Thoracic aorta (tissue), 2 donors: ENCODE measurements at regions not wholly inside any gene's neighbourhood (a gene's known extent, or its start where the extent isn't known, plus 50 kb on each side); places are given as distances from the start of the nearest gene placed in this dataset.

Experiments
- ATAC-seq: fragments of 150-250 bp; one replicate; pipeline ENCODE4 v1.8.0; 2017; ENCODE audit warnings: low read depth; ENCODE audit not compliant: insufficient number of reproducible peaks, low FRiP score
- DNase-seq: peaks from one replicate; pipeline ENCODE4 v3.0.0-alpha.2; 2020; ENCODE audit warnings: low spot score
- H3K27ac ChIP-seq, 2 donors: fragments of 200-600 bp; sonication (generic); 1 replicate in 1 of 2; 2 replicates in 1 of 2; pipeline ENCODE4 v1.5.1; 2016; ENCODE audit warnings: mild to moderate bottlenecking in 2 of 2, moderate library complexity in 2 of 2
- H3K27me3 ChIP-seq: fragments of 200-600 bp; sonication (generic); replicated peaks from 2 replicates; pipeline ENCODE4 v1.6.0; 2016; ENCODE audit warnings: mild to moderate bottlenecking; ENCODE audit not compliant: insufficient read depth
- H3K36me3 ChIP-seq: fragments of 200-600 bp; sonication (generic); one replicate; pipeline ENCODE4 v1.5.1; 2016
- H3K4me1 ChIP-seq, 2 donors: fragments of 200-600 bp; sonication (generic); 1 replicate in 1 of 2; 2 replicates in 1 of 2; pipeline versions ENCODE4 v1.5.1 to v1.6.0; 2016; ENCODE audit warnings: low read depth in 2 of 2, mild to moderate bottlenecking in 1 of 2; ENCODE audit not compliant: control insufficient read depth in 1 of 2
- H3K4me3 ChIP-seq: fragments of 200-600 bp; sonication (generic); 2 replicates; pipeline ENCODE4 v1.5.1; 2016; ENCODE audit warnings: mild to moderate bottlenecking
- H3K9me3 ChIP-seq: fragments of 200-600 bp; sonication (generic); 2 replicates; pipeline ENCODE4 v1.5.1; 2016
- TF ChIP-seq, protein P1 (sequence below): fragments of 200-600 bp; sonication (generic); IDR thresholded peaks from one replicate; pipeline ENCODE4 v1.5.1; 2019; ENCODE audit warnings: antibody characterized with exemption

DNA sequence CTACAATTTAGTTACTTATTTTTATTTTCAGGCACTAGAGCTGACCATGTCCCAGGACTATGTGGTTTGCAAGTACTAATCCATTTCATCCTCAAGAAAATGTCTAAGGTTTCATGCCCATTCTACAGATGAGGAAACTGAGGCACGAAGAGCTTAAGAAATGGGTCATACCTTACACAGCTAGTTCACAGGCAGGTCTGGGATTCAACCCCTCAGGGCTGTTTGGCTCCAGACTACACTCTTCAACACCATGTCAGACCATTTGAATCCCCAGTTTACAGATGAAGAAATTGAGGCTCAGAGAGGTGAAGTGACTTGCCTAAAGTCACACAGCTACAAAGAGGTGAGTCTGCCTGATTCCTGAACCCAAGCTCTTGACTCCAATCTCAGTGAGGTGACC is 144.1 kb downstream of the MIAT start:
- ATAC-seq: no peak
- H3K4me3 ChIP-seq: no peak overlapping the region
- TF ChIP-seq, protein P1, sequence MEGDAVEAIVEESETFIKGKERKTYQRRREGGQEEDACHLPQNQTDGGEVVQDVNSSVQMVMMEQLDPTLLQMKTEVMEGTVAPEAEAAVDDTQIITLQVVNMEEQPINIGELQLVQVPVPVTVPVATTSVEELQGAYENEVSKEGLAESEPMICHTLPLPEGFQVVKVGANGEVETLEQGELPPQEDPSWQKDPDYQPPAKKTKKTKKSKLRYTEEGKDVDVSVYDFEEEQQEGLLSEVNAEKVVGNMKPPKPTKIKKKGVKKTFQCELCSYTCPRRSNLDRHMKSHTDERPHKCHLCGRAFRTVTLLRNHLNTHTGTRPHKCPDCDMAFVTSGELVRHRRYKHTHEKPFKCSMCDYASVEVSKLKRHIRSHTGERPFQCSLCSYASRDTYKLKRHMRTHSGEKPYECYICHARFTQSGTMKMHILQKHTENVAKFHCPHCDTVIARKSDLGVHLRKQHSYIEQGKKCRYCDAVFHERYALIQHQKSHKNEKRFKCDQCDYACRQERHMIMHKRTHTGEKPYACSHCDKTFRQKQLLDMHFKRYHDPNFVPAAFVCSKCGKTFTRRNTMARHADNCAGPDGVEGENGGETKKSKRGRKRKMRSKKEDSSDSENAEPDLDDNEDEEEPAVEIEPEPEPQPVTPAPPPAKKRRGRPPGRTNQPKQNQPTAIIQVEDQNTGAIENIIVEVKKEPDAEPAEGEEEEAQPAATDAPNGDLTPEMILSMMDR: no peak

DNA sequence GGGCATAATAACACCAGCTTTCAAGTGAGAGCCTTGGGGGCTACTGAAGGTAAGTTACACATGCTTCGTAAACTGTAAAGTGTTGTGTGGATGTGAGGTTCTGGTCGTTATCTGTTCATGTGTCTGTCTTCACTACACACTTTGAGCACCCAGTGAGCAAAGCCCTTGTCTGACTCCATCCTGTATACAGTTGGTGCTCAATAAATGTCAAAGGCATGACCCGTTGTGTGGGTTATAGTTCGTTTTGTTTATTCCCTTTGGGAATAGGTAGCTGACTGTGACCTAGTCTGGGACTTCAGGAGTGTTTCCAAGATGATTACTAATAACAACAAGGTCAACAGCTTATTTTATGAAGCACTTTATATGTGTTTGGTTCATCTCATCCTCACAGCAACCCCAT is 146.9 kb downstream of the MIAT start:
- TF ChIP-seq, protein P1: no peak
- ATAC-seq (no peak), DNase-seq (no peak)
- no peaks in the 10 kb centered on the region for H3K36me3 ChIP-seq
- no peaks in the 10 kb centered on the region for H3K27me3 ChIP-seq
- H3K27ac ChIP-seq: no peak overlapping the region
- peaks cover 0 to 10% of the 10 kb centered on the region in 2 donors for H3K4me1 ChIP-seq
- H3K9me3 ChIP-seq: no peaks in the 10 kb centered on the region
- H3K4me3 ChIP-seq: no peak overlapping the region

More for the DNA sequence above, 144.1 kb downstream of the MIAT start:
- Histone ChIP-seq H3K36me3 (no peaks in the 10 kb centered on the region), H3K4me1 (no peaks in the 10 kb centered on the region), H3K27ac (no peak overlapping the region), H3K9me3 (no peaks in the 10 kb centered on the region), H3K27me3 (no peaks in the 10 kb centered on the region)
- no peak for DNase-seq

DNA sequence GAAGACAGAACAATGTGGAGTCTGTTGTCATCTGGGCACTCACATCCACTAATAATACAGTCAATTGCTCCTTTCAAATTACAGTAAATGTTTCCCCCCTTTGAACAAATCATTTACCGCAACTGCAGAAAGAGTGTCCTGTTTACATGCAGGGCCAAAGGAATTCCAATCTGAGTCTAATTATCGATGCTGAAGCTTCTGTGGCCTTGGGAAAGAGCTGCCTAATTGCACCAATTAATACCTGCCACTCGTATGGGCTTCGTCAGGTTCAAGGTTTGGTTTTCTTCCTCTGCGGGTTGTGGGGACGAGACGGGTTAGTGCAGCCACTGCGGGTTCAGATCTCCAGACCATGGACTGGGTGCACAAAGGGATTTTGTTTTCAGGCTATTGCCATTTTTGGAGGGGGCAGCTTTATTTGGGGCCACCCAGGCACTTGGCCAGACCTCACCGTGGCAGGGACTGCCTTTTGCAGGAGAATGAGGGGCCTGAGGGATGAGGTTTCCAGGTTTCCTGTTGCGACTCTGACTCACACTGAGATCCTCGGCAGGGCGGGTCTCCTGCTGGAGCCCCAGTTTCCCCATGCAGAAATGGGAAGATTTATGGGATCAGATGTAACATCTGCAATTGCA is 147.6 kb downstream of the MIAT start:
- H3K9me3 ChIP-seq: no peaks in the 10 kb centered on the region
- H3K4me3 ChIP-seq: no peak overlapping the region
- DNase-seq (no peak), ATAC-seq (no peak)
- no peak overlapping the region for H3K27ac ChIP-seq
- TF ChIP-seq, protein P1: no peak
- peaks cover 0 to 14% of the 10 kb centered on the region in 2 donors for H3K4me1 ChIP-seq
- H3K36me3 ChIP-seq: no peaks in the 10 kb centered on the region
- no peaks in the 10 kb centered on the region for H3K27me3 ChIP-seq

DNA sequence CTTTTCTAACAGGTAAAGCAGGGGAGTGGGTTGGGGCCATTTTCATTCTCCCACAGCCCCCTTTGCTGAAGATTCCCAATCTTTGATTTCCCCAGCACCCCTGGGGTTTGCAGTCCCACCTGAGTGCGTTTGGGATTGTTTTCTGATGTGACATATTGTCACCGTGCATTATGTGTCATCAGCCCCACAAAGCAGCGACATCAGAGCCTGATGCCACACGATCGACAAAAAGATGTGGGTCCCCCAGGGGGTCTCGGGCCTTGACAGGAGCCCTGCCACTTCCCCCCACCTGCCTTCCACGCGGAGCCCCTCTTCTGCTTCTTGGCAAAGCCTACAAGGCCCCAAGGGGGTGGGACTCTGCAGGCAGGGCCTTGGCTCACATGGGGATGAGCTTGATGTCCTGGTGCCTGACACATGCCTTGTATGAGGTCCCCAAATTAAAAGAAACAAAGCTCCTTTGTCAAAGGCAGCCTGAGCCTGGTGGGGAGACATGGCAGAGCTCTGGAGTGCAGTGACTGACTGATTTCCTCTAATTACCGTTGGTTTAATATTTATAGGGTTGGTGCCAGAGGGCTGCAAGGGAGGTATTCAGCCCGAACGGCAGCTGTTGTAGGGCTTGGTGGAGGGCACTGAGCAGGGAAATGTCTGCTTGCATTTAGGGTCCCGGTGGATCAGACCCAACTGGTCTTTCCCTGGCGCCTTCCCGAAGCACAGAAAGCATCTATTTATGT is 149.2 kb downstream of the MIAT start:
- DNase-seq: no peak
- Histone ChIP-seq H3K27ac (no peak overlapping the region), H3K4me1 (peaks cover 0 to 14% of the 10 kb centered on the region in 2 donors), H3K36me3 (no peaks in the 10 kb centered on the region), H3K9me3 (no peaks in the 10 kb centered on the region), H3K4me3 (no peak overlapping the region), H3K27me3 (no peaks in the 10 kb centered on the region)
- TF ChIP-seq, protein P1: no peak
- no peak for ATAC-seq

DNA sequence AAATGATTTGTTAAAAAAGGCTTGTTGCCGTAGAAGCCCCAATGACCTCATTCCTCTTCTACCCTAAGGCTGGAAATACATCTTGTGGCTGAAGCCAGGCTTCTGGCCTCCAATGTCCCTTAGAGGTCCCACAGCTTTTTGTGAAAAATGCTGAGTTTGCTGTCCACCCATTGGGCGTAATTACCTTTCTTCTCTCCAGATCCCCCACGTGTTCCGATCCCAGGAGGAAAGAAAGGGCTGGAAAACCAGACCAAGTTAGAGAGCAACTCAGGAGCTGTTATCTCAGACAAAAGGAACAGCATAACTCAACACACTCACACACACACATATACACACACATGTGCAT is 154.2 kb downstream of the MIAT start:
- ATAC-seq: no peak
- Histone ChIP-seq H3K27me3 (no peaks in the 10 kb centered on the region), H3K27ac (no peak overlapping the region), H3K4me3 (no peak overlapping the region), H3K4me1 (peaks cover 0 to 14% of the 10 kb centered on the region in 2 donors), H3K9me3 (no peaks in the 10 kb centered on the region), H3K36me3 (no peaks in the 10 kb centered on the region)
- no peak for DNase-seq
- TF ChIP-seq, protein P1: no peak
